Activated T-helper 1 cell treated with anti-CD3 and anti-CD28 coated beads, Interleukin-12 subunit alpha, Interleukin-12 subunit beta, Interleukin-2, Interleukin-4 antibody, amounts not matched to agents 30 ng/mL and 10 ng/mL and 1 ng/mL, durations not matched to agents 14 hours and 24 hours and 36 hours (primary cell): ENCODE measurements at regions not wholly inside any gene's neighbourhood (a gene's known extent, or its start where the extent isn't known, plus 50 kb on each side); places are given as distances from the start of the nearest gene placed in this dataset.
"Not testable (repeated sequence)": the region's sequence is repeated elsewhere in the genome, so short reads cannot be mapped to it uniquely, and the experiment has no call there.

Source experiments
- DNase-seq: peaks from one replicate; pipeline ENCODE4 v3.0.0; 2021; ENCODE audit warnings: low spot score
- H3K27ac Mint-ChIP-seq: one replicate; pipeline ENCODE4 v1.8.0; 2021; ENCODE audit warnings: mild to moderate bottlenecking, mixed read lengths
- H3K27me3 Mint-ChIP-seq: one replicate; pipeline ENCODE4 v1.8.0; 2022; ENCODE audit warnings: mild to moderate bottlenecking, moderate library complexity, mixed read lengths; ENCODE audit not compliant: insufficient read depth
- H3K36me3 Mint-ChIP-seq: one replicate; pipeline ENCODE4 v1.8.0; 2021; ENCODE audit warnings: low read depth, mixed read lengths
- H3K4me1 Mint-ChIP-seq: one replicate; pipeline ENCODE4 v1.8.0; 2021; ENCODE audit warnings: low read depth, mixed read lengths
- H3K4me3 Mint-ChIP-seq: one replicate; pipeline ENCODE4 v1.8.0; 2021; ENCODE audit warnings: mild to moderate bottlenecking, moderate library complexity, mixed read lengths
- H3K9me3 Mint-ChIP-seq: one replicate; pipeline ENCODE4 v1.8.0; 2021; ENCODE audit warnings: mixed read lengths
- intact Hi-C: fragments of 100-400 bp; cut with micrococcal nuclease; formaldehyde crosslinking; loops from one replicate; pipeline ENCODE4 v1.15.1; 2024

GRCh38 chr10:47711428-47711827 lies 52.0 kb downstream of the SYT15B start:
- H3K4me1 Mint-ChIP-seq, H3K9me3 Mint-ChIP-seq, H3K4me3 Mint-ChIP-seq, H3K36me3 Mint-ChIP-seq, H3K27ac Mint-ChIP-seq, DNase-seq, H3K27me3 Mint-ChIP-seq, intact Hi-C loops: not testable (repeated sequence)

GRCh38 chr10:47710443-47710842 lies 52.9 kb downstream of the SYT15B start:
- not testable (repeated sequence) for H3K4me1 Mint-ChIP-seq

GRCh38 chr10:47705698-47706414 lies 57.5 kb downstream of the SYT15B start:
- H3K27me3 Mint-ChIP-seq, H3K27ac Mint-ChIP-seq, H3K4me1 Mint-ChIP-seq, H3K36me3 Mint-ChIP-seq, H3K4me3 Mint-ChIP-seq, intact Hi-C loops, H3K9me3 Mint-ChIP-seq: not testable (repeated sequence)
- peak; percentile 31 for DNase-seq

More at GRCh38 chr10:47710443-47710842, 52.9 kb downstream of the SYT15B start:
- H3K27me3 Mint-ChIP-seq, H3K4me3 Mint-ChIP-seq, H3K9me3 Mint-ChIP-seq, DNase-seq, H3K27ac Mint-ChIP-seq, H3K36me3 Mint-ChIP-seq, intact Hi-C loops: not testable (repeated sequence)

GRCh38 chr10:47701285-47701684 lies 62.1 kb downstream of the SYT15B start:
- H3K27me3 Mint-ChIP-seq, H3K4me1 Mint-ChIP-seq, intact Hi-C loops, H3K9me3 Mint-ChIP-seq, H3K27ac Mint-ChIP-seq, DNase-seq, H3K4me3 Mint-ChIP-seq, H3K36me3 Mint-ChIP-seq: not testable (repeated sequence)

GRCh38 chr10:47699854-47700253 lies 63.5 kb downstream of the SYT15B start:
- H3K4me3 Mint-ChIP-seq, H3K9me3 Mint-ChIP-seq, H3K27me3 Mint-ChIP-seq, H3K4me1 Mint-ChIP-seq, H3K36me3 Mint-ChIP-seq, H3K27ac Mint-ChIP-seq, DNase-seq, intact Hi-C loops: not testable (repeated sequence)

GRCh38 chr10:47696170-47696569 lies 67.2 kb downstream of the SYT15B start:
- H3K9me3 Mint-ChIP-seq, H3K27ac Mint-ChIP-seq, H3K4me3 Mint-ChIP-seq, DNase-seq, intact Hi-C loops, H3K4me1 Mint-ChIP-seq, H3K27me3 Mint-ChIP-seq, H3K36me3 Mint-ChIP-seq: not testable (repeated sequence)

- intact Hi-C loops, H3K27ac Mint-ChIP-seq, H3K4me3 Mint-ChIP-seq, DNase-seq, H3K4me1 Mint-ChIP-seq, H3K27me3 Mint-ChIP-seq, H3K9me3 Mint-ChIP-seq, H3K36me3 Mint-ChIP-seq: not testable (repeated sequence)
Measured at GRCh38 chr10:47695149-47695548, 68.2 kb downstream of the SYT15B start.

GRCh38 chr10:47690304-47690703 lies 73.1 kb downstream of the SYT15B start:
- DNase-seq, intact Hi-C loops: not testable (repeated sequence)

GRCh38 chr10:47683826-47684475 lies 79.4 kb downstream of the SYT15B start:
- H3K27me3 Mint-ChIP-seq, DNase-seq, H3K4me3 Mint-ChIP-seq, intact Hi-C loops, H3K9me3 Mint-ChIP-seq, H3K27ac Mint-ChIP-seq, H3K4me1 Mint-ChIP-seq, H3K36me3 Mint-ChIP-seq: not testable (repeated sequence)

More at GRCh38 chr10:47690304-47690703, 73.1 kb downstream of the SYT15B start:
- H3K9me3 Mint-ChIP-seq, H3K27me3 Mint-ChIP-seq, H3K4me1 Mint-ChIP-seq, H3K4me3 Mint-ChIP-seq, H3K27ac Mint-ChIP-seq, H3K36me3 Mint-ChIP-seq: not testable (repeated sequence)

- H3K36me3 Mint-ChIP-seq, H3K4me3 Mint-ChIP-seq, H3K27me3 Mint-ChIP-seq, H3K9me3 Mint-ChIP-seq, intact Hi-C loops, H3K4me1 Mint-ChIP-seq, DNase-seq, H3K27ac Mint-ChIP-seq: not testable (repeated sequence)
Measured at GRCh38 chr10:47681638-47681990, 81.8 kb downstream of the SYT15B start.

- intact Hi-C loops, H3K36me3 Mint-ChIP-seq, DNase-seq, H3K27me3 Mint-ChIP-seq, H3K9me3 Mint-ChIP-seq, H3K4me1 Mint-ChIP-seq, H3K27ac Mint-ChIP-seq, H3K4me3 Mint-ChIP-seq: not testable (repeated sequence)
Measured at GRCh38 chr10:47680848-47681637, 82.3 kb downstream of the SYT15B start.

GRCh38 chr10:47676102-47676501 lies 87.3 kb downstream of the SYT15B start:
- intact Hi-C loops, H3K9me3 Mint-ChIP-seq, H3K4me1 Mint-ChIP-seq, H3K4me3 Mint-ChIP-seq, H3K36me3 Mint-ChIP-seq, H3K27ac Mint-ChIP-seq, DNase-seq, H3K27me3 Mint-ChIP-seq: not testable (repeated sequence)

GRCh38 chr10:47675577-47675976 lies 87.8 kb downstream of the SYT15B start:
- H3K27me3 Mint-ChIP-seq, H3K4me1 Mint-ChIP-seq, DNase-seq, H3K4me3 Mint-ChIP-seq, intact Hi-C loops, H3K27ac Mint-ChIP-seq, H3K9me3 Mint-ChIP-seq, H3K36me3 Mint-ChIP-seq: not testable (repeated sequence)
